ENCODE measurements at regions not wholly inside any gene's neighbourhood (a gene's known extent, or its start where the extent isn't known, plus 50 kb on each side); places are given as distances from the start of the nearest gene placed in this dataset.

- TF ChIP-seq MZF1 (tag by site-specific recombination; IDR thresholded peaks at IDR 0.05; ENCODE audit: borderline replicate concordance) (no peak), ZNF391 (tag by site-specific recombination; IDR thresholded peaks at IDR 0.05; ENCODE audit: borderline replicate concordance, low read depth) (no peak), KLF8 (tag by site-specific recombination; IDR thresholded peaks at IDR 0.05) (no peak), ZNF654 (tag by site-specific recombination; IDR thresholded peaks at IDR 0.05; ENCODE audit: low read depth) (no peak), CTCF (tag by site-specific recombination; IDR thresholded peaks at IDR 0.05) (no peak), ELK4 (IDR thresholded peaks at IDR 0.05; ENCODE audit: borderline replicate concordance, low read depth, low read length) (no peak), ZBTB21 (tag by site-specific recombination; IDR thresholded peaks at IDR 0.05) (no peak)
Observed at GRCh38 chr7:81516898-81517297, 252.9 kb downstream of the HGF start.
